ENCODE measurements at regions not wholly inside any gene's neighbourhood (a gene's known extent, or its start where the extent isn't known, plus 50 kb on each side); places are given as distances from the start of the nearest gene placed in this dataset.

DNA sequence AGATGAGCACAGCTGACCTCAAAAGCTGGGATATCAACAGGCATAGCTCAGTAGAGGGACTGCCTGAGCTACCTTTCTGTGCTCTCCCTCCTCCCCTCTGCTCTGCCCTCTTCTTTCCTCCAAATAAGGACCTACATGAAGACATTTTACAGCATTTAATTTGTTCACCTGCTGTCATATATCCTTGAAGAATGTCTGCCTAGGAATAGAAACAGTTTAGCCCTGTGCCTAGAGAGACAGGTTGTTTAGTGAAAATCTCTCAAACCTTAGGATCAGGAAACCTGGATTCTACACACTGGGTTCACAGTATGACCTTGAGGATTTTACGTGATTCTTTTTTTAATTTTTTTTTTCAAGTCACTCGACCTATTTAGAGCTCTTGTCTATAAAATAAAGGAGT, 213.0 kb upstream of the SETBP1 start:
- no peak for FAIRE-seq

DNA sequence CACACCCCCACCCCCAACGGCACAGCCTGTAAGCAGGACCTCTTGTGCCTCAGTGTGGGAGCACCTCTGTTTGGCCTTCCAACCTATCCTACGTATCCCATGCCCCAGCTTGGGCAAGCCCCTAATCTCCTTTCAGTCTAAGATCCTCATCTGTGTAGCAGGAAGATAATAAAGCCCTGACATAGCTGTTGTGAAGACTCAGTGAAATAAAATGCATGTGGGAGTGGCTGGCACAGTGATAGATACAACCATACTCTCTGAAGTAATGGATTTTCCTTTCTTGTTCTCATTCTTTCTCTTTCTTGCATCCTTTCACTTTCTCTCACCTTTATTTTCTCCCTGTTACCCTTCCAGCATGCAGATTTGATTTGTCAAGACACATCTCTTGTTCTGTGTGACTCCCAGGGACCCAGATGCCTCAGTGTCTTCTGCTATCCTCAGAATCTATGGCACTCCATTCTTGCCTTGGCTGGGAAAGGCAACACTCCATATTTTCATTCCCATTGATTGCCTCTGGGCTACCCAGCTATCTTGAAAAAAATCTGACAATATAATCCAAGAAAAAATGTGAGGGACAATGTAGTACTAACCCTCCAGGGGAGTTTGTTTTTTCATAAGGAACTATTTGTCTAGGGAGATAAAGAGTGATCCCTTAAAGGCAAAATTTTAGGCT, 207.2 kb upstream of the SETBP1 start:
- FAIRE-seq: no peak

DNA sequence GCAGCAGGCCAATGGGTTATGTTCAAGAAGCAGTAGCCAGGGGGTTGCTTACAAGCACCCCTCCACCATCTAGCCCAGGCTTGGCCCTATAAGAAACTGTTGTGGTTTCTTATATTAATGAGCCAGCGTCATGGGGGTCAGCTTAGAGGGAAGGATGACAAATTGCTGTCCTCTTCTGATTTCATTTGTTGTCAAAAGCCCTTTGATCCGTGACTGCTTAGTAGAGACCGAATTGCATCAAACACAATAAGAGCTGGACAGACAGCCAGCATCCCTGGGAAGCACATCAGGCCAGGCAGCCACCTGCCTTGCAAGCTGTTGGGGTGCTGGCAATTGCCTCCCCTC, 206.6 kb upstream of the SETBP1 start:
- no peak for FAIRE-seq

DNA sequence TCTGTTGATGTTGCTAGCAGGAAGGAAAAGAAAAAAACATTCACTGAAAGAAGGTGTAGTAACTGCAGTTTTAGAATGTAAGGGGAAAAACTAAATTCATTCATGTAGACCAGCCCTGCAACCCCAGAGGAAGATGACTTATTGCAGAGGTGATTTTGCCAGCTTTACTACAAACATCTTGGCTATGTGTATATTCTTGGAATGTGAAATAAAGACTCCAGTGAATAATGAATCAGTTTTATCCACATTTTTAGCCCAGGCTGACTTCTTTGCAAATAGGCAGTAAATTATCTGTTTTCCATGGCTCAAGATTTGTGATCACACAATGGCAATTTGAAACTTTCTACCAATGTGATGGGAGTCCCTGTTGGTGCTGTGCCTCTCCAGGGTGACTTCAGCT, 206.1 kb upstream of the SETBP1 start:
- no peak for FAIRE-seq

DNA sequence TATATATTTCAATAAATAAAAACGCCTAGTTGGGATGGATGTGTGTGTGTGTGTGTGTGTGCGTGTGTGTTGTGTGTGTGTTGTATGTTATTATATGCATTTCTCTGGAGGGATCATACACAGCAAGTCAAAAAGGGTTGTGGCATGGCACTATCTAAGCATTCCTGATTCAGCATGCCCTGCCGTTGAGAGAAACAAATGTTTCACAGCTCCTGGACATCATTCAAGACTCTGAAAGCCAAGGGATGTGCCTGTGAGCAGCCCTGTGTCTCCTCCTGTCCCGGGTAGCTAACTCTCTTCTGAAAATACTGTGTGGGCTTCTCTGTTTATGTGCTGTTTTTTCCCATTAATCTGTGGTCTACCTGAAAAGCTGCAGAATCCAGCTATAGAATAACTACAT, 197.9 kb upstream of the SETBP1 start:
- FAIRE-seq: no peak

DNA sequence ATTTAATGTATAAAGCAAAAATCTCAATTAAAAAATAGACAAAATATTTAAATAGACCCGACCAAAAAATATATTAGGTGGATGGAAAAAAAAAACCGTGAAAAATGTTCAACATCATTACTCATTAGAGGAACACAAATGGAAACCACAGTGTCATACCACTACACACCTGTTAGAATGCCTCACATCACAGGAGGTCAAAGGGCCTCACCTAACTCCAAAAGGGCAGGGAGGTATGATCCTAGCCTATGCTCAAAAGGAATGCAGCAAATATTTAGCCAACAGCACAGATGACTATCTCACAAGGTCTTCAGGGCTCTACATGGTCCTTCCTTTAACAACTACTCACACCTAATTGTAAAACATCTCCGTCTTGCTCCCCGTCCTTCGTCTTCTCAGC, 185.5 kb upstream of the SETBP1 start:
- FAIRE-seq: no peak

DNA sequence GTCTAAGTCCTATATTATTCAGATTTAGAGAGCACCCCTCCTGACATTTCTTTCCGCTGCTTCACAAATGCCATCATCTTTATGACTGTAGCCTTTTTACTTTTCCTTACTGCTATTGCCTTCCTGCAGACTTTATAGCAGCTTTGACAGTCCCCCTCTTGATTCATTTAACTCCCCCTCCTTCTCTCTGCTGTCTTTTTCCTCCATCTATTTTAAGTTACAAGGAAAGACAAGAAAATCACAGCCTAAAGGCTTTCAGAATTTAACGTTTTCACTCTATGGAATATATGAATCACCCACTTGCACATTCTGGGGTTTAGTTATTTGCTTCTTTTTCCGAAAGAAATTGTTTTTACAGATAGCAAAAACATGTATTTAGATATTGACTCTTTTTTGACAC, 183.4 kb upstream of the SETBP1 start:
- FAIRE-seq: no peak

DNA sequence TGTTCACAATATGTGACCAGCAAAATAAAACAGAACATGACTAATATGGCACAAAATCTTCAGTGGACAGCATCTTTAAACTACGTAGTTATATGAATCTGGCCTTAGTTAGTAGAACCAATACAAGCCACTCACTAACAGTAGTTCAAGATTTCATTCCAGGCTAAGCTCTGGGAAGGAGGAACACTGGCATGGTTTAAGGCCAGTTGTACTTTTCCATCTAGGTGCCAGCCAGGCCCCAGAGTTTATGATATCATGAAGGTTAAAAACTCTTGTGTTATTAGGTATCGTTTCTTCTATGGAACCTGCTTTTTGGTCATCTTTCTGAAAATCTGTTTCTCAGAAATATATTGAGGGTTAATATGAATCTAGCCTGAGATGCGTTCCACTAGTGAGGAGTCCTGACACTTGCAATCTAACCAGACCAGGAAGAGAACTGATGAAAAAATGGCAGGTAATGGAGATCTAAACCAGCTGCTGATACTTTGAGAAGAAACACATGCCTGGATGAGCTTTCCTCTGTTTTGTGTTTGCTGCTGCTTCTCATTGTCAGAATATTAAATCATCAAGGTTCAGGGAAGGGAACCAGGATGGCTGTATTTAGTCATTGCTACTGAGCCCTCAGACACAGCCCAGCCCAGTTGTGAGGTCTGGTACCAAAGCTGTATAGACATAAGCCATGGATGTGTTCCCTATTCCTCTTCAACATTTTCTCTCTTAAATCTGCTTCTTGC, 182.8 kb upstream of the SETBP1 start:
- FAIRE-seq: no peak

DNA sequence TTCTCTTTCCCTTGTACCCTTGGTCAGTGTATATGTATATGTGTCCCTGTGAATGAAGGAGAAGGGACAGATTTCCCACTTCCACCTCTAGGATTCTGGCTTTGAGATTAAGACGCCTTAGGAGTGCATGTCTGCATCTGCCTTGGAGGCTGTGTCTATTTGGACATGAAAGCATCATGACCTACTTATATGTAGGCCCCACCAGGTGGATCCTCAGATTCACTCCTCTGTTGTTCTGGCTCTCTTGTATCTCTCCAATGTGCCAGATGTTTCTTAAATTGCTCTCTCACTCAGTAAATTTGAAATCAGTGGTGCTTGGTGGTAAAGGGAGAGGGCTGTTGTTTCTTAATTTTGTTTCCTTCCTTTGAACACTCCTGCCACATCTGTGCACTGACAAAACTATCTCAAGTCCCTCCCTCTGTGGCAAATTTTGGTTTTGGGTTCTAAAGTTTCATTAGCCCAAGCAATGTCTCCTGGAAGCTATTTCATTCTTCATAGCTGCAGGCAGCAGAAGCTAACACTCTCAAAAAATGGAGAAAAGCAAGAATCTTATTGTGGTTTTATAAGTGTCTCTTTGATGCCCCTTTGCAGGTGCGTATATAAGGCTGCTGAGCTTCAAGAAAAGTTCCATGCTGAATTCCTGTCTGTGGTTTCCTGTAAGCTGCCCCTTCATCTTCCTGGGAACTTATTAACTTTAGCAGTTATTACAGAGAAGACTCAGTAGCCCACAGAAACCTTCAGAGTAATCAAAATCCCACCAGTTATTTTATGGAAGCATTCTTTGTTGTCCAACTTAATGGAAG, 179.7 kb upstream of the SETBP1 start:
- FAIRE-seq: no peak

DNA sequence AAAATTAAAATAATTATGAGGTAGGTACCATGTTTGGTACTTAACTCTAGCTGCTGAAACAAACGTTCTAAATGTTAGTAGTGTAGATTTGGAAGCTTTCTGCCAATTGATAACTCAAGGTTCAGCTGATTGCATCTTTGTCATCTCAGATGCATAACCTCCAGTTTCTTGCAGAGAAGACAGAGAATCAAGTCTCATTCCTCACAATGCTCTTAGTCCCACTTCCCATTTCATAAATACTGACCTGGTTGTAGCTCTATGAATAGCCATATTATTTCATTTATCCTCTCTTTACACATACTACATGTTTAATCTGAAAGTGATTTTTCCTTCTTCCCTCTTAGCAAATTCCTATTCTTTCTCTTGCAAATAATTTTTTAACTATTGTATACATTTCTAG, 178.5 kb upstream of the SETBP1 start:
- FAIRE-seq: no peak

DNA sequence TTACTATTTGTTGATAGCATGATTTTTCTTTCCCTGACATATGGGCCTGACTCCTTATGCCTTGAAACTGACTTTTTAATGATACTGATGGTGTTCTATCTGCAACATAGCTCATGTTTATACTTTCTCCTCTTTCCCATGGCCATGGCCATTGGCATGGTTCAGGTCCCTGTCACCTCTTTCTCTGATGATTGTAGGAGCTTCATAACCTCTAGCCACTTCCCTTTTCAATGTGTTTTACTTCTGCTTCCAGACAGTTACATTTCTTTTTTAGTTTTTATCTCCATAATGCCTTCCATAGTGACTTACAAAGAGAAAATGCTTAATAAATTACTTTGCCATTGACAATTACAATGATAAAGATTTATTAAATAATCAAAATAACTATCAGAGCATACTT, 177.9 kb upstream of the SETBP1 start:
- FAIRE-seq: no peak

DNA sequence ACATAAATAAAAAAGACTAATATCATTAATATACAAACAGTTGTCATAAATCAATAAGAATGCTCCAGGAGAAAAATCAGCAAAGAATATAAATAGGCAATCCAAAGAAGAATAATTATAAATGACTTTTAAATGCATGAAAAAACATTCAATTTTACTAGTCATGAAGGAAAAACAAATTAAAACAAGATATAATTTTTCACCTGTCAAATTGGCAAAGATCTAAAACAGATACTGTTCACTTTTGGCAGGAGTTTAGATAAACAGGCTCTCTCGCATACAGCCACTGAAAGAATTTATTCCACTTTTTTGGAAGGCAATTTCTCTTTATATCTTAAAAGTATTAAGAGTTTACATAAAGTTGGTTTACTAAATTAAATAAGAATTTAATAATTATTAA, 176.8 kb upstream of the SETBP1 start:
- no peak for FAIRE-seq

DNA sequence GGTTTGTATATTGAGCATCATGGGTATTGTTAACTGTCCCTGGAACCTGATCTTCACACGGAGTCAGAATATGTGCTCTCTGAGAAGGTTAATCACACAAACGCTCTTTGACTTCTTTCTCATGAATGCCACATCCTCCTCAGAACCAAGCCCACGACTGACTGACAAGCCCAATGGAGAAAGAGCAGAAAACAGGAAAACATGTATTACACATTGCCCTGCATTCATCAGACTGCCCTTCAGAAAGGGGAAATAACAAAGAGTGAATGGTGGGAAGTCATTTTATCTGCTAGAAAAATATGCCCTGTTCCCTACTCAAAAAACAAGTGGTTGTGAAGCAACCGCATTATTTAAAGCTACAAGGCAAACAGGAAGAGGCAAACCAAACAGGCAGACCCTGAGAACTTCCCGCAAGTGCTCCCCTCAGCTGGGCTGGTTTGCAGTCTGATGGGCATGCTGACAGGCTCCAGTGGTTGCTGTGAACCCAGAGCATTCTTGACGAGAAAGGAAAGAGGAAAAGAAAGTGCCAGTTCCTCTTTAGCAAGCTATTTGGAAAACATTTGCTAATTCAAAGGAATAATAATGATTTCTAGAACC, 172.9 kb upstream of the SETBP1 start:
- no peak for FAIRE-seq

DNA sequence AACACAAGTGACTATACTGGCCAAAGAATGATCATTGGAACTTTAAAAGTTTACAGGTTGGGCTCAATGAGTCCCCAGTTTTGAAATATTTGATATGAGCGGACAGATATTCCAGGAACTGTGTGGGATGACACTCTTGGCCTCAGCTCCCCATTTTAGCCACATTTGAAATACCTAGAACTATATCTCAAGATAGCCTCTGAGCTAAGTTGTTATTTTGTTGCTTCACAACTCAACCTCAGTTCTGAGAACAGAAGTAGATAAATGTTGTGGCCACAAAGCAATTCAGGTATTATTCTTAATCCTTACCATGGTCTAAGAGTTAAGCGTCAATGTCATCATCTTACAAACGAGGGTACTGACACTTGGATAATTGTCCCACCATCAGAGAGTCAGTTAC, 172.2 kb upstream of the SETBP1 start:
- FAIRE-seq: no peak

DNA sequence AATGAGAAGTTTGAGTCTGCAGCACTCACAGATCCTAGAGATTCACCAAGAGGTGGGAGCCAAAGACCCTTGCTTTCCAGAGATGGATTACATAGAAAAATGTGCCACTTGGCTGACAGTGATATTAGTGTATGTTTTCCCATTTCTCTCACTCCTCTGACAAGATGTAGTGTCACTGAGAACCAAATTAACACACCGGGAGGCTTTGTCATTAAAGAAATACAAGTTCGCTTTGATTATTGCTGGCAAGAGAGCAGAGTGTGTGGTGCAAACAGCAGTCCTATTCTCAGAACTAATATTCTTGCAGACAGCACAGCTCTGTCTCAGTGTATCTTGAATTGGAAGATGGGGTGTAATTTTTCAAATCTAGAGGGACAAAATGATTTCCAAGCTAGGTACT, 171.6 kb upstream of the SETBP1 start:
- no peak for FAIRE-seq

DNA sequence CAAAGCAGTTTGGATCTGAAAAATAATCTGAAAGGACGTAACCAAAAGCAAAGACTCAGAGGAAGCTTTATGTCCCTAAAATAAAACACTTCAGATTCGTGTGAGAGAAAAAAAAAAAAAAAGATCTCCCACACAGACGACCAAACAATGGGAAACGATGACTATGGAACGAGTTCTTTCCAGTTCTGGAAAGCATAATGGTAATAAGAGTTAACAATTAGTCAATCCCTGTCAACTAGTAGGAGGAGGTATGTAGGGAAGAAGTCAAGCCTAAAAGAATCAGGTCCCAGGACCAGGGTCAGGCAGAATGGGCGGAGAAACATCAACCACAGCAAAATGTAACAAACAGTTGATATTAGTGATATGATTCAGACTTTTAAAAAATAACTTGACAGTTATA, 170.3 kb upstream of the SETBP1 start:
- FAIRE-seq: no peak

DNA sequence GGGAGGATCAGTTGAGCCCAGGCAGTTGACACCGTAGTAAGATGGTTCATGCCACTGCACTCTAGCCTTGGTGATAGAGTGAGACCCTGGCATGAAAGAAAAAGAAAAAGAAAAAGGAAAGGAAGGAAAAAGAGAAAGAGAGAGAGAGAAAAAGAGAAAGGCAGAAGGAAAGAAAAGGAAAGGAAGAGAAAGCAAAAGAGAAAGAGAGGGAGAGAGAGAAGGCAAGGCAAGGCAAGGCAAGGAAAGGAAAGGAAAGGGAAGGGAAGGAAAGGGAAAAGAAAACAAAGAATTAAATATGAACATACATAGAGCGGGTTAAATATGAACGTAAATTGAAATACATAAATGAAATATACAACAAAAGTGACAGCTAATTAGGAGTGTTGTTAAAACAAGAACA, 167.5 kb upstream of the SETBP1 start:
- no peak for FAIRE-seq

DNA sequence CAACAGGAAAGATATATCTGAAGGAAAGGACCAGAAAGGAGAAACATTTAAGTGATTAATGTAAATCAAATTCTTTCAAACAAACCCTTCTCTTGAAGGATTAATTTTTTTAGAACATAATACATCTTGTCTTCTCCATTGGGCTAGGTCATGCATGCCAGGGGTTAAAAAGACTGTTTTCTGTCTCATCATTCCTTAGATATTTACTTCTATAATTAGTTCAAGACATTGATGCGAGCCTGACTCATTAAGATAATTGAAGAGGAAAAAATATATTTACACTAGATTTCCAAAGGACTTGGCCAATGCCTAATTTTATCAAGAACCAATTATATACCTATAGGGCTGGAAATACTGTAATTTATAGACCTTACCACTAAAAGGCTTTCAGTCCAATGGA, 166.6 kb upstream of the SETBP1 start:
- FAIRE-seq: no peak

DNA sequence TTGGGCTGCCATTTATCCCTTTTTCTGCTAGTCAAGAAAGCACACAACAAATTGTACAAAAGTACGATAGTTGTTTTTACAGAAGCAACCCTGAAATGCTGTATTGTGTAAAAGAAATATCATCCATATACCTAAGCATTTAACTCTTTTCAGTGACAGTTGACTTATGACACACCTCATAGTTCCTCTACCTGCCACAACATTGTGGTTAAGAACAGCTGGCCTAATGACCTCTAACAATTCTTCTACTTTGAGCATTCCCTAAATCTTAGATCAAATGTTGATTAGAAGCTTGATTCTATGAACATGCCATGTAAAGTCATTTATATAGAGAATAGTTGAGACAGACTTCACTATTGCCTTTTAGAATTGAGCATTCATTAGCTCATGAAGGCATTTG, 165.9 kb upstream of the SETBP1 start:
- no peak for FAIRE-seq

DNA sequence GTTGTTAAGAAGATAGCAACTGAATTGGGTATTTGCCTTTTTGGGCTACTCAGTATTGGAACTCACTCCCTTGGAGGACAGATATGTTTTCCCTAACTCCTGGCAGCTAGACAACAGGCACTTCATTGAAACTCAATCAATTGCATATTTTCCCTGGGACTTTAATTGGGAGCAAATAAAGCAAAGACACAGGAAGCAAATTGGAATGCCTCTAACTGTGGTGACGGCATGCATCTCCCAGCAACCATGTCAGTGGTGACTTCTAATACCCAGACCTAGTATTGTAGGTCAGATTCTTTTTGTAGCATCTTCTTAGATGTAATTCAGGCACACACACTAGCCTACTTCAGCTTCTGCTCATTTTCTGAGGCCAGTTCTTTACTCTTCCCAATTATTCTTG, 164.2 kb upstream of the SETBP1 start:
- FAIRE-seq: no peak

DNA sequence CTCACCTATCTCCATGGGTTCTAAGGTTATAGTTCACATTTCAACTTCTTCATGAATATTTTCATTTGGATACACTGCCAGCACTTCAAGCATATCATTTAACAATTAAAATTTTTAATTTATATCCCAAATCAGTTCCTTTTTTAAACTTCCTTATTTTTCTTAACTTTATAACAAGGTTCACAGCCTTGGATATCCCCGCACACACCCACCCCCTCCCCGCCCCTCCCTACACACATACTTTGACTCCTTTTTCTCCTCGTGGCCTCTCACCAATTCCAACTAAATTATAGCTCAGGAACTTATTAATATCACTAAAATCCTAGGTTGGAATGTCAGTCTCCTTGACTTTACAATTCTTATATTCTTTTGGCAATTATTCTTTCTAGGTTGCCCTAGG, 163.6 kb upstream of the SETBP1 start:
- FAIRE-seq: no peak

DNA sequence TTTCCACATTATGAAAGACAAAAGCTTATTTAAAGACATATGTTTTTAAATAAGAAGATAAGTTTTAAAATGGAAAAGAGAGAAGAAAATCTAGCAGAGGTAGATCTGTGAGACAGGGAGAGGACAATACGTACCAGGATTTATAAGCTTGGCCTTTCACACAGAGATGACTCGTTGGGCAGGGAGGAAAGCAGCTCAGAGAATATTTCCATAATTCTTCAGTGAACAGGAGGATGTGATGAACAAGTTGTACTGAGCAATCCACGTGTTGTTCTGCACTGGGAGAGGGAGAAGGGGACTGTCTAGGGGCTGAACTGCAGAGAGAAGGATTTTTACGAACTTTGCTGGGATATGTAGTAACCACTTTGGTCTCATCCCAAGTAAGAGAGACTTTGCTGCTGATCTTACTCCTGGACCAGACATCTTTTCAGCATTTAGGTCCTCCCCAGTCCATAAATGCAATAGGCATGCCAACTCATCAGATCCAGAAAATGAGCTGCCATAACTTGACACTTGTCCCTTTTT, 162.5 kb upstream of the SETBP1 start:
- FAIRE-seq: no peak

DNA sequence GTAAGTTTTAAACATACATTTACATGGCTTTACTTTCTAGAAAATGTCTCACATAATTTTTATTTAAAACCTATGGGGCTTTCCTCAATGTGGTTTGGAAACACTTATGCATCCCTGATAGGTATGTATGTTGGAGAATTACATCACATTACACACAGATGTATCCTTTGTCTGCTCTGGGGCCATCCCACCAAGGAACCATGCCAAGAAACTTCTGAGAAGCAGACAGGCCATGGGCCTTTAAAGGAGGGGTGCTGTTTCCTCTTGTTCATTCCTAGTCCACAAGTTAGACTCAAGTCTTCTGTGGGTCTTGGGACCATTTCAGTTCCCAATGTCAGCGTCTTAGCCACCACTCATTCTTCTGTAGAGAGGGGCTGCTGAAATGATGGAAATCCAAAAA, 162.0 kb upstream of the SETBP1 start:
- FAIRE-seq: no peak
